IPS DF 6.9 (cell line): ENCODE measurements at regions not wholly inside any gene's neighbourhood (a gene's known extent, or its start where the extent isn't known, plus 50 kb on each side); places are given as distances from the start of the nearest gene placed in this dataset.

Source experiments
- DNase-seq: peaks from one replicate; pipeline ENCODE4 v3.0.0-alpha.2; 2013; ENCODE audit warnings: low read depth, low spot score
- H3K27ac ChIP-seq: one replicate; pipeline ENCODE4 v1.5.1; 2013; ENCODE audit warnings: low read length, control low read depth
- H3K27me3 ChIP-seq: 2 replicates; pipeline ENCODE4 v1.6.1; 2013; ENCODE audit warnings: mild to moderate bottlenecking, low read length; ENCODE audit not compliant: control insufficient read depth, insufficient read depth
- H3K36me3 ChIP-seq: 2 replicates; pipeline ENCODE4 v1.6.1; 2013; ENCODE audit warnings: low read length; ENCODE audit not compliant: control insufficient read depth, insufficient read depth
- H3K4me1 ChIP-seq: 2 replicates; pipeline ENCODE4 v1.6.1; 2013; ENCODE audit warnings: low read length; ENCODE audit not compliant: control insufficient read depth, insufficient read depth
- H3K4me3 ChIP-seq: 2 replicates; pipeline ENCODE4 v1.5.1; 2013; ENCODE audit warnings: mild to moderate bottlenecking, low read length
- H3K9me3 ChIP-seq: 2 replicates; pipeline ENCODE4 v1.6.1; 2013; ENCODE audit warnings: low read length, inconsistent platforms; ENCODE audit not compliant: control insufficient read depth, insufficient read depth
- WGBS: extraction: QIAGEN DNeasy Blood & Tissue Kit; methylation state at CpG from one replicate; pipeline ENCODE4 v1.1.7; 2013; ENCODE audit warnings: mixed read lengths, missing lambda C conversion rate; ENCODE audit not compliant: insufficient read length, insufficient coverage; 5-methylcytosine and 5-hydroxymethylcytosine counted together

DNA sequence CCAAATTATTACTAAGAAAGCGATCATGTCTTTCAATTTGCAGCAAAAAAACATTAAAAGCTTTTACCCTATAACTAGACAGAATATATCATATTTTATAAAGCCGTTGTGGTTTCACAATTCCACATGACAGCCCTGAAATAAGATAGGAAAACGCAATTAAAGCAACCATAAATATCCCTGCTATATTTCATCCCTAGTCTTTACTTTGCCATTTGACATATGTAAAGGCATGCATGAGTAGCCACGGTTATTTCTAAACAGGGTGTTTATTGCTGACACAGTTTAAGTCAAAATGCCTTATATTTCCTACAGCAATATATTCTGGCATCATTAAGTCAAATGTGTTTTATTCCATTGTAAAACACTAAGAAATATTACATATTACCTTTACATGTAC lies 239.9 kb downstream of the DSEL start:
- no peaks in the 10 kb centered on the region for H3K9me3 ChIP-seq
- no peaks in the 10 kb centered on the region for H3K36me3 ChIP-seq
- DNase-seq: no peak
- WGBS: no CpG with 5 or more reads among the region's 4 CpGs
- H3K4me1 ChIP-seq: no peaks in the 10 kb centered on the region
- no peak overlapping the region for H3K27ac ChIP-seq
- no peaks in the 10 kb centered on the region for H3K27me3 ChIP-seq
- no peak overlapping the region for H3K4me3 ChIP-seq

DNA sequence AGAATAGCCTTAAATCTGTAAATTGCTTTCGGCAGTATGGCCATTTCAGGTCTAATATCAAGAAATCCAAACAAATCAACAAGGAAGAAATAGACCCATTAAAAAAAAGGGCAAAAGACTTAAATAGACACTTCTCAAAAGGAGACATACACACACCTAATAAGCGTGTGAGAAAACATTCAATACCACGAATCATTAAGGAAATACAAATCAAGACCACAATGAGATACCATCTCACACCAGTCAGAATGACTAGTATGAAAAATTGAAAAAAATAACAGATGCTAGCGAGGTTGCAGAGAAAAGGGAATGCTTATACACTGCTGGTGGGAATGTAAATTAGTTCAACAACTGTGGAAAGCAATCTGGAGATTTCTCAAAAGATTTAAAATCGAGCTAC lies 243.2 kb downstream of the DSEL start:
- no peaks in the 10 kb centered on the region for H3K36me3 ChIP-seq
- no peak overlapping the region for H3K4me3 ChIP-seq
- H3K27me3 ChIP-seq: no peaks in the 10 kb centered on the region
- no peaks in the 10 kb centered on the region for H3K9me3 ChIP-seq
- no CpG with 5 or more reads among the region's 5 CpGs for WGBS
- no peaks in the 10 kb centered on the region for H3K4me1 ChIP-seq
- no peak for DNase-seq
- no peak overlapping the region for H3K27ac ChIP-seq

DNA sequence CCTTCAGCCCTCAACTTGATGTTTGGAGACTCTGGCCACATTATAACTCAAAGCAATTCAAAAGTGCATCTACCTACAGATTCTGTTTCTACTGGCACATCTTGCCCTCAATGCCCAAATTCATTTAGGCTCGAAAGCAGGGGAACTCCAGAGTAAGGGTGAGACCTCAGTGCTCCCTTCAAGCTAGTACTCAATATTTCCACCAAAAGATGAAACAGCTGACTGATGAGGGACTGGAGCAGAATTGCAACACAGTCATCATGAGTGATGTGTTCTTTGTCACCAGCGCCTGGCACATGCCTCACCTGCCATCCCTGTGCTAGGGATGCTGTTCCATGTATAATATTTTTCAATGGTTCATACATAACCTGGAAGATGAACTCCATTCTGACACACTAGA lies 247.3 kb downstream of the DSEL start:
- Histone ChIP-seq H3K4me3 (no peak overlapping the region), H3K9me3 (no peaks in the 10 kb centered on the region), H3K36me3 (no peaks in the 10 kb centered on the region), H3K4me1 (peaks cover 2% of the 10 kb centered on the region; the same call in 1 of the 2 replicates), H3K27me3 (no peaks in the 10 kb centered on the region), H3K27ac (no peak overlapping the region)
- no peak for DNase-seq
- no CpG with 5 or more reads among the region's 2 CpGs for WGBS

DNA sequence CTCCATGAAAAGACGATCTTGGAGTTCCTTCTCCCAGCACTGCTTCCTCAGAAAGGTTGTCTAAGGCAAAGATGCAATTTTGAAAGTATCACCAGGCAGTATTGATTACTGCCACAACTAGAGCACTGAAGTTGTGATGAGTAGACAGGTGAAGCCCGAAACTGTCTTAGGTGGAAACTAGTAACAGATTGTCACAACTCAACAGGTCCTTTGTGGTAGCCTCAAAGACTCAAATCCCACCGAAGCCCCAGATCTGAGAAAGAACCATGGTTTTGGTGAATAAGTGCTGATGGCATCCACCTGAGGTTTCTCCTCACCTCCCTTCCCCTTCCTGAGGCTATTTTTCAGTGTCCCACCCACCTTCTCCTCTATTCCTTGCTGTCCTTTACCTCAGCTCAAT lies 248.0 kb downstream of the DSEL start:
- no peaks in the 10 kb centered on the region for H3K9me3 ChIP-seq
- peaks cover 2% of the 10 kb centered on the region; the same call in 1 of the 2 replicates for H3K4me1 ChIP-seq
- WGBS: no CpG with 5 or more reads among the region's 3 CpGs
- H3K27me3 ChIP-seq: no peaks in the 10 kb centered on the region
- no peak overlapping the region for H3K27ac ChIP-seq
- H3K36me3 ChIP-seq: no peaks in the 10 kb centered on the region
- H3K4me3 ChIP-seq: no peak overlapping the region
- no peak for DNase-seq

DNA sequence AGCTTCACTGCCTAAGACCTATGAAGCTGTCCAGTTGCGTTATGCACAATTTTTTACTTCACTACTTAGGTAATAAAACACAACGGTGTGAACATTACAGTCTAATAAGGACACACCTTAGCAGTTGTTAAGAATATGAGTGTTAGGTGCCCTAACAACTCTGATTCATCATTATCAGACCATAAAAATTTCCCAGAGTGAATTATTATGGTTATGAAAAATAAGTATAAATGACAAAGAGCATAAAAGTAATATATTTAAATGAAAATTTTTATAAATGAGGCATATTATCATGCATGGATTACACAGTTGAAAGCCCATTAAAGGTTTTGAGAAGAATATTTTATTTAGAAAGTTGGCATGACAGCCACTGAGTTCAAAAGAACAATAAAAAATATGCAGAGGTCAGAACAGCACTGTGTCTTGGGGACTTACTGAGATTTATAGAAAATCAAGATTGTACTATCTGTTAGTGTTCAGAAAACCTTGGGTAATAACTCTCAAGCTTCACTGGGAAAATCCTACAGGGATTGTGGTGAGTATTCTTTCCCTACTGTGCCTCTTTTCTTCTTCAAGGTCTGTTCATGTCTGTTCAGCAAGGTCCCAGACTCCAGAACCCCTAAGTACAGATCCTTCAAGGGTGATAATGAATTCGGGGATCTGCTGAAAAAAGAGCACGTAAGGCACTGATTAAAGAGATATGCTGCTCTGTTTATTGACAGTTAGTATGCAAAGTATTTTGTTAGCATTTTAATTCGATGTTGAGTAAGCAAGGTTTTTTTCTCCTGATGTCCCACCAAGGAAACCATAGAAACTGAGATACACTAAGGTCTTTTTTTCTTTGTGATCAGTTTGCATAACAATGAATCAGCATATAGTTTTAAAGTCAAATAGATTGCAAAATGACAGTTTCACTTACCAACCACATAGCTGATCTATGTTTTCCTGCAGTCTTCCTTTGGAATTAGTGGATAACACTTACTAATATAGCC lies 250.0 kb downstream of the DSEL start:
- Histone ChIP-seq H3K36me3 (no peaks in the 10 kb centered on the region), H3K9me3 (no peaks in the 10 kb centered on the region), H3K4me3 (no peak overlapping the region), H3K27me3 (no peaks in the 10 kb centered on the region), H3K27ac (no peak overlapping the region), H3K4me1 (peaks cover 2% of the 10 kb centered on the region; the same call in 1 of the 2 replicates)
- WGBS: no CpG with 5 or more reads among the region's 5 CpGs
- DNase-seq: no peak

DNA sequence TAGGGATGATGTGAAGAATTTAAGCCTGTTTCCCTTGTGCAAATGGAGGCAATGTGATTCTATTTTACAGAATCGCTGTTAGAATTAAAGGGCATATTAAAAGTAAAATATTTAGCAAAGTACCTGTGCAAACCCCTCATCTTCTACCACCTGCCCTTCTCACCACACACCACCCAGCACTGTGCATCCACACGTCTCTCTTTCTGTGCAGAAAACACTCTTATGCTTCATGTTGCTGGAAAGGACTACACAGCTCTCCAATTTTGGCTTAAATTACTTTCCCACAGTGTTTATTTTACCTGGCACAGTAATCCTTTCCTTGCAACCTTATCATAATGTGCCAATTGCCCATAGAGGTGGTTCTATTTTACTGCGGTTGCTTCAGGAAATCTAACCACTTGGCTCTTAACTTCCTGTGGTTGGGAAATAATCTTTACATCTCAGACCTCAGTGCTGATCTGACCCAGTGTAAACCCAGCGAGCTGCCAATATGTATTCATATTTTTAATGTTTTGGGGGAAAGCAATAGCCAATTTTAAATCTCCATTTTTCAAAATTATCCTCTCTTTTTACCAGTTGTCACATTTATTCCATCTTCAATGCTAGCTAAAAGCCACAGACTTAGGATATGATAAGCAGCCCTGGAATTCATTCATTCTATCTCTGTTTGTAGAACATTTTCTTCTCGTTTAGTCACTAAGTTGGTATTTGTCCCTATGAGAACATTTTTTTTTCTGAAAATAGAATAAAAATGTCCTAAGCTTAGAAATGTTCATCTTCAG lies 250.9 kb downstream of the DSEL start:
- no peak for DNase-seq
- Histone ChIP-seq H3K27me3 (no peaks in the 10 kb centered on the region), H3K27ac (no peak overlapping the region), H3K4me1 (peaks cover 2% of the 10 kb centered on the region; the same call in 1 of the 2 replicates), H3K36me3 (no peaks in the 10 kb centered on the region), H3K9me3 (no peaks in the 10 kb centered on the region), H3K4me3 (no peak overlapping the region)
- no CpG with 5 or more reads among the region's 5 CpGs for WGBS

DNA sequence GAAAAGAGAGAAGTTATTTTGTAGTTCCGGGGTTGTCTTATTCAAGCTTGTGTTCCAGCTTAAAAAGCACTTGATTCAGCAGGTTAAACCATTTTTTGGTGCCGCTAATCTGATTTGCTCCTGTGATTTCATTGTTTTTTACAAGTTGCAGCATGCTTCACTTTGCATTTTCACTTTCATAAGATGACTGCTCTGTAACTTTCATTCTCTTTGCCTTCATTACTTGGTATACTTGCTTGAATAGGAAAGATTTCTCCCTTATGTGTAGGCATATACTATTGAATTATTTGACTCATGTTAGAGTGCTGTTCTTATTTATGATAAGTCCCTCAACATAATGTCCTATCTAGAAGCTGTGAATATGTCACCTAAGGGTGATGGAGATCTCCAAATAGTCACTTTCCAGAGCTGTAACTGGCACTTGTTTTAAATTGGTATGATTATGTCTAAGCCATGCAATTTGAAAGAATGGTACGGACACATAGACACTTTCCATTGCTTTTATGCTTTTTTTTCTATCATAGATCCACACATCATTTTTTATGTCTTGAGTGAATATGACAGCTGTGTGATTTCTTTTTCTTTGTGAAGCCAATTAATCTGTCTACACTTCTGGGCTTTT lies 254.5 kb downstream of the DSEL start:
- no peak overlapping the region for H3K4me3 ChIP-seq
- no peaks in the 10 kb centered on the region for H3K36me3 ChIP-seq
- H3K27me3 ChIP-seq: no peaks in the 10 kb centered on the region
- no peak overlapping the region for H3K27ac ChIP-seq
- DNase-seq: no peak
- no peaks in the 10 kb centered on the region for H3K9me3 ChIP-seq
- peaks cover 2% of the 10 kb centered on the region; the same call in 1 of the 2 replicates for H3K4me1 ChIP-seq
- WGBS: no CpG with 5 or more reads among the region's 3 CpGs

DNA sequence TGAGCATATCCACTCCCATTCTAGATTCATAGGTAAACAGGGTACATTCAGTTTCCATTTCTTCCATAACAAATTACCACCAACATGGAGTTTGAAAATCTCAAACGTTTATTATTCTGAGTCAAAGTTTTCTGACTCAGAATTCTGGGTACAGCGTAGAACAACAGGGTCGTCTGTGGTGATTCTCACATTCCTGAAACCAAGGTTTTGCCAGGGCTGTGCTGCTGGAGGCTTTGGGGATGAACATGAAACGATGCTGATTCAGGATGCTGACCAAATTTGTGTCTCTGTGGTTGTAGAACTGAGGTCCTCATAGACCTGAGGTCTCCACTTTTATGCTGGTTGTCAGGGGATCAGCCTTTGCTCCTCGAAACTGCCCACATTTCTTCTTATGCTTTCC lies 255.7 kb downstream of the DSEL start:
- H3K27me3 ChIP-seq: no peaks in the 10 kb centered on the region
- WGBS: no CpG with 5 or more reads among the region's 5 CpGs
- no peak for DNase-seq
- H3K4me3 ChIP-seq: no peak overlapping the region
- H3K9me3 ChIP-seq: no peaks in the 10 kb centered on the region
- no peaks in the 10 kb centered on the region for H3K36me3 ChIP-seq
- no peak overlapping the region for H3K27ac ChIP-seq
- H3K4me1 ChIP-seq: no peaks in the 10 kb centered on the region

DNA sequence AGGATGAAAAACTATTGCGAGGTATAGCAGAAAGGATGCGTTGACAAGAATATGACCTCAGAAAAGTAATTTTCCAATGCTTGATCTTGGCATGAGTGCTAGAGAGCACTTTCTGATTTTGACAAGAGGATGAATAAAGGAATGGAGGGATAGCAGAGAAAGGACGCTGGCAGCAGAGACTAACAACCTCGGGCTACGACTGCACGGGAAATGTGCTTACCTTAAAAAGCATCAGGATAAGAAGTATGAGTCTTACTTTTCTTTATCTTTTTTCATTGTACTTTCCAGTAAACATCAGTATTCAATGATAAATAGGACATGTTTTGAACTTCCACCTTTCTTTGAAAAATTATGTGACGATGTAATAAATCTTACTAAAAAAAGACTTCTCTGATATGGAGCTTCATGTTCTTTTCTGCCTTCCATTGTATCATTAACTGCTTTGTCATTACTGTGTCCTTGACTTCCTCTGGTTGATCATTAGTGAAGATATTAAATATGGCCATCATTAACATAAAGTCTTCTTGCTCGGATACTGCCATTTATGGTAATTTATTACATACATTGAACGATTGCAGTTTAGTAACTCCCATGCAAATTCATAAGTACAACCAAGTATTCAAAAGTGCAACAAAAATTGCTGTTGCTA lies 265.6 kb downstream of the DSEL start:
- no peak overlapping the region for H3K4me3 ChIP-seq
- no peaks in the 10 kb centered on the region for H3K4me1 ChIP-seq
- no peaks in the 10 kb centered on the region for H3K36me3 ChIP-seq
- DNase-seq: no peak
- H3K27me3 ChIP-seq: no peaks in the 10 kb centered on the region
- WGBS: no CpG with 5 or more reads among the region's 9 CpGs
- H3K9me3 ChIP-seq: no peaks in the 10 kb centered on the region
- H3K27ac ChIP-seq: no peak overlapping the region
